ENCODE measurements at regions not wholly inside any gene's neighbourhood (a gene's known extent, or its start where the extent isn't known, plus 50 kb on each side); places are given as distances from the start of the nearest gene placed in this dataset.
"Not testable (repeated sequence)": the region's sequence is repeated elsewhere in the genome, so short reads cannot be mapped to it uniquely, and the experiment has no call there.

GRCh38 chr17:70892527-70892926, 723.2 kb downstream of the KCNJ2 start:
- no peak for FAIRE-seq
- no peak for DNase-seq (ENCODE audit: insufficient read length, low spot score)

GRCh38 chr17:70896843-70897242, 727.5 kb downstream of the KCNJ2 start:
- DNase-seq (ENCODE audit: insufficient read length, low spot score) (no peak), FAIRE-seq (no peak)

DNA sequence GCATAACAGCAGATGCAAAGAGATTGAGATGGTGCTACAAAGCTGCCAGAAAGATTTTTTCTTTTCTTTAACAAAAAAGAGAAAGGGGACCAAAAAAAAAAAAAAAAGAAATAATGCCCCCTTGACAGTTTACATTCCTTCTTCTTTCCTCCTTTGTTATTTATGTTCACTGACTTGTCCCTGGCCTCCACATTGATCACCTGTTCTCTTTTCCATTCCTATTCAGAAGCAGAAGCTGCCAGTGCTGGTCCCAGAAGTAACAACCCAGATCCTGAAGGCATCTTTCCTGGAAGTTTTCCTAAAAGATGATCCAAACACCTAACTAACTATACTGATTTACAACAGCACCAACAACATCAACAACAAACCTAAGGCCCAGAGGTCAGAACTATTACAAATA, 728.1 kb downstream of the KCNJ2 start:
- DNase-seq (ENCODE audit: insufficient read length, low spot score) (no peak), FAIRE-seq (no peak)

DNA sequence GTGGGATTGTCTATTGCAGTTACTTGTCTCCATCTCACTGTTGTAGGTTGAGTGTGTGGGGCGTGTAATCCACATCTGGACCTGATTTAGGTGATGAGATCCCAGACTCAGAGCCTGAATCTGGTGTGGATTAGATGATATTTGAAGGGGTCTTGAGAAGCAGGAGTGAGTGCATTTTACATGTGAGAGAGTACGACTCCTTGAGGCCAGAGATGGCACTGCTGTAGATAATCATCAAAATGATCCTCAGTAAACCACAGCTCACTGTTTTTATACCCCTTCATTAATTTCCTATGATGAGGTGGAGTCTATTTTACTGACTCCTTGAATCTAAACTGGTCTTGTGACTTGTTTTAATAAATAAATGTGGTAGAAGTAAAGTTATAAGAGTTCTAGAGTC, 732.5 kb downstream of the KCNJ2 start:
- DNase-seq (ENCODE audit: insufficient read length, low spot score) (no peak), FAIRE-seq (no peak)

- FAIRE-seq (peak; percentile 52), DNase-seq (ENCODE audit: insufficient read length, low spot score) (peak; percentile 12)
Observed at GRCh38 chr17:70905796-70906195, 736.5 kb downstream of the KCNJ2 start.

DNA sequence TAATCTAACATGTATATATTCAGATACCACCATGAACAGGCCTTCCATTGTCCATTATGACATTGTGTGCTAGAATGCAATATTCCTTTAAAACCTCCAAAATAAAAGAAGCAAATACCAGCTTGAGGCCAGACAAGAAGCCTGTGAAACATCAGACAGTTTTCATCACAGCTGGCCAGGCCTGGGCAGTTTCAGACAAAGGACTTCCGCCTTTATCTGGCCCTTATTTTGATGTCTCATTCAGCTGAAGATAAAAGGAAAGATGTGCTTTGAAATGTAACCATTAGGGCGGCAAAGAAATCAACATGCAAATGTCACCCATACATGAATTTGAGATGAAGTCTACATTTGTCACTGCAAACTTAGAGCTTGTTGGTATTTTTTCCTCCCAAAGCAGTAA, 737.5 kb downstream of the KCNJ2 start:
- FAIRE-seq = no peak
- DNase-seq (ENCODE audit: insufficient read length, low spot score) = no peak

DNA sequence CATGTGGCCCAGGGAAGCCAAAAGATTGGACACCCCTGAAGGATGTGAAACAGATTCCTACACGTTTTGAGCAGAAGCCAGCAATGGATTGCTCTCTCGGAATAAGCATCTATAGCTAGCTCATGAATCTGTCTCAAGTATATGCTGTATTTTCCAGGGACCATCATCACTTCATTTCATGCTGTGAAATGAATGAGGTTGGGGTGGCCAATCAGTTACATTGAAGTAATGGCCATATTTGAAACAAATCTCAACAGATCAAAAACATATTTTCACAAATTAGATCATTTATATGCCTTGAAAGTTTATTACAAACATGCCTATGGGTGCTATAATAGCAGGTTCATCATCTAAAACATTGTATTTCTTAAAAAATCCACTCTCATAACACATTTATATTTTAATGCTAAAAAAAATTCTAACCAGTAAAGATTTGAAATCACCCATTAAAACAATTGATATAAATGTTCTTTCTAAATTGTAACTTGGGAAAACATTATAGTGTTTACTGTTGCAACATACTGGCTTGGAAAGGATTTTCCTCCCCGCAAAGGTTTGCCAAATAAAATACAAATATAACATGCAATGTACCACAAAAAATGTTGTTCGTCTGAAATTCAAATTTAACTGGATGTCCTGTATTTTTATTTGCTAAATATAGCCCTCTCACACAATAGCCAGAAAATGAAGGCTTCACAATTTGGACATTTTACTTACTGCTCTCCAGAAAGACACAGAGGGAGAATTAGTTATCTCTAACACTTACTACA, 743.6 kb downstream of the KCNJ2 start:
- FAIRE-seq (no peak), DNase-seq (ENCODE audit: insufficient read length, low spot score) (no peak)

DNA sequence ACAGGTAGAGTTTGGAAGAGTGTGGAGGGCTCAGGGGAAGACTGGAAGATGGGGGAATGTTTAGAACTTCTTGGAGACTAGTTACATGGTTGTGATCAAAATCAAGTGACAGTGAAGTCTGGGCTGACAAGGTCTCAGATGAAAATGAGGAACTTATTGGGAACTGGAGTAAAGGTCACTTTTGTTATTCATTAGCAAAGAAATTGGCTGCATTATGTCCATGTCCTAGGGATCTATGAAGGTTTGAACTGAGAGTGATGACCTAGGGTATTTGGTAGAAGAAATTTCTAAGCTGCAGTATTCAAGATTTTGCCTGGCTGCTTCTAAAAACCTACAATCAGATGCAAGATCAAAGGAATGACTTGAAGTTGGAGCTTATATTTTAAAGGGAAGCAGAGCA, 747.1 kb downstream of the KCNJ2 start:
- FAIRE-seq (no peak), DNase-seq (ENCODE audit: insufficient read length, low spot score) (no peak)

GRCh38 chr17:70919241-70919640, 749.9 kb downstream of the KCNJ2 start:
- FAIRE-seq = no peak
- DNase-seq (ENCODE audit: insufficient read length, low spot score) = no peak

GRCh38 chr17:70920416-70920815, 751.1 kb downstream of the KCNJ2 start:
- FAIRE-seq = no peak
- DNase-seq (ENCODE audit: insufficient read length, low spot score) = no peak

- no peak for DNase-seq (ENCODE audit: insufficient read length, low spot score)
- FAIRE-seq = no peak
Observed at GRCh38 chr17:70922268-70922667, 752.9 kb downstream of the KCNJ2 start.

GRCh38 chr17:70924776-70925175, 755.4 kb downstream of the KCNJ2 start:
- DNase-seq (ENCODE audit: insufficient read length, low spot score) = no peak
- no peak for FAIRE-seq

- DNase-seq (ENCODE audit: insufficient read length, low spot score) (no peak), FAIRE-seq (no peak)
Observed at GRCh38 chr17:70929226-70929625, 759.9 kb downstream of the KCNJ2 start.

GRCh38 chr17:70934231-70934630, 764.9 kb downstream of the KCNJ2 start:
- DNase-seq (ENCODE audit: insufficient read length, low spot score) (no peak), FAIRE-seq (no peak)

GRCh38 chr17:70934835-70935234, 765.5 kb downstream of the KCNJ2 start:
- no peak for DNase-seq (ENCODE audit: insufficient read length, low spot score)
- no peak for FAIRE-seq

DNA sequence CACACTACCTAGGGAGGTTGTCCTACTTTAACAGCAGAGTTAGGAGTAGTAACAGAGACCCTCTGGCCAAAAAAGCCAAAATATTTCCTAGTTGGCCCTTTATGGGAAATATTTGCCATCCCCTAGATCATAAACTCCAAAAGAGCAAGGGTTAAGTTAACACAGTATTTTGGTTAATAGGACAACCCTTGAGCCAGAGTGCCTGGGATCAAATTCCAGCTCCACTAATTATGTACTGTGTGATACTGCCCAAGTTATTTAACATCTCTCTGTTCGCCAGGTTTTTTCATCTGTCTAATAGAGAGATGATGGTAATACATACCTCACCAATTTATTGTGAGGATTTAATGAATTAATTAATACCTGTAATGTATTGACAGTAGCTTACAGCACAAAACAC, 767.4 kb downstream of the KCNJ2 start:
- FAIRE-seq (no peak), DNase-seq (ENCODE audit: insufficient read length, low spot score) (no peak)

- no peak for FAIRE-seq
- no peak for DNase-seq (ENCODE audit: insufficient read length, low spot score)
Observed at GRCh38 chr17:70938336-70938735, 769.0 kb downstream of the KCNJ2 start.

DNA sequence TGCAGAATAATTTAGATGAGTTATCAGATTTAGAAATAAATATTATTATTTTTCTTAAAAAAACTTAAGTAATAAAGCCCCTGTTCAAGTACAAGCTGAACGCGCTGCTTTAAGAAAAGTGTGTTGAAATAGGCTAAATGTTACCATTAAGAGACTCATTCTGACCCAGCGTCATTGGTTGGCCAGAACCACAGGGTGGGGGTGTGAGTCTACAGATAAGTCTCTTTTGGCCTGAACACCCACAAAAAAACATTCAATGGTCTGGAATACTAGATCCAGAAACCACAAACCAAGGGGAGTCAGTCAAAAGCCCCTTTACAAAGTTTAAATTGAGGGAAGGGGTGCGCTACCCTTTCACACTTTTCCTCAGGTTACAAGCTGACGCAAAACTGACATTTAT, 776.1 kb downstream of the KCNJ2 start:
- FAIRE-seq (no peak), DNase-seq (ENCODE audit: insufficient read length, low spot score) (no peak)

GRCh38 chr17:70947215-70947614, 777.9 kb downstream of the KCNJ2 start:
- DNase-seq (ENCODE audit: insufficient read length, low spot score) (no peak), FAIRE-seq (no peak)

DNA sequence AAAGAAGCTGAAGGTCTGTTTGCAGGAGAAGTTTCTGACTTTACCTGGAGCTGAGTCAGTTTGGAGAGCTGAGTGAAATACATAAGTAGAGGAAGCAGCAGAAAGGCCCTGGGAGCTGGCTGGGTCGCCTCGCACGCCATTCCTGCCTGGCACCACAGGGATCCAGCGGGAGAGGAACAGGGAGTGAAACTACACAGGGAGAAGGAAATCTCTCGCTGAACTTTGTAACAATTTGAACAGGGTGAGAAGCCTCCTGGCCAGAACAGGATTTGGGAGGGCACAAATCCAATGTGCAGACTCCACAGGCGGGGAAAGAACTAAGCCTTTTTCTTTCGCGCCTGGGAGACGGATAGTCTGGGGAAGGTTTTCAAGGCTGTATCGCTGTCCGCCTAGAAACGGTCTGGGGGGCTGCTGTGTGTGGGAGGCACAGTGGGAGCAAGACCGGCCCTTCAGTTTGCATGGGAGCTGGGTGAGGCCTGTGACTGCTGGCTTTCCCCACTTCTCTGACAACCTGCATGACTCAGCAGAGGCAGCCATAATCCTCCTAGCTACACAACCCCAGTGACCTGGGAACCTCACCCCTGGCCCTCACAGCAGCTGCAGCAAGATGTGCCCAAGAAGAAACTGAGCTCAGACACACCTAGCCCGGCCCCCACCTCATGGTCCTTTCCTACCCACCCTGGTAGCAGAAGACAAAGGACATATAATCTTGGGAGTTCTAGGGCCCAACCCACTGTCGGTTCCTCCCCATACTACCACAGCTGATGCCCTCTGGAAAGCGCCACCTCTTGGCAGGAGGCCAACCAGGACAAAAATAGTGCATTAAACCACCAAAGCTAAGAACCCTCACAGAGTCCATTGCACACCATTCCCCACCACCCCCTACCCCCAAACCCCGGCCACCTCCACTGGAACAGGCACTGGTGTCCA, 778.6 kb downstream of the KCNJ2 start:
- FAIRE-seq = no peak

DNA sequence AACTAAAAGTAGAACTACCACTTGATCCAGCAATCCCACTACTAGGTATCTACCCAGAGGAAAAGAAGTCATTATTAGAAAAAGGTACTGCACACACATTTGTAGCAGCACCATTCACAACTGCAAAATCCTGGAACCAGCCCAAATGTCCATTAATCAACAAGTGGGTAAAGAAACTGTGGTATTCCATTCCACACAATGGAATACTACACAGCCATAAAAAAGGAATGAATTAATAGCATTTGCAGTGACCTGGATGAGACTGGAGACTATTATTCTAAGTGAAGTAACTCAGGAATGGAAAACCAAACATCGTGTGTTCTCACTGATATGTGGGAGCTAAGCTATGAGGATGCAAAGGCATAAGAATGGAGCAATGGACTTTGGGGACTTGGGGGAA, 783.8 kb downstream of the KCNJ2 start:
- not testable (repeated sequence) for DNase-seq (ENCODE audit: insufficient read length, low spot score); FAIRE-seq

More for the DNA sequence above, 778.6 kb downstream of the KCNJ2 start:
- no peak for DNase-seq (ENCODE audit: insufficient read length, low spot score)

GRCh38 chr17:70955441-70955840, 786.1 kb downstream of the KCNJ2 start:
- no peak for FAIRE-seq

More at GRCh38 chr17:70955441-70955840, 786.1 kb downstream of the KCNJ2 start:
- no peak for DNase-seq (ENCODE audit: insufficient read length, low spot score)
